Endodermal cell (in vitro differentiated cells): ENCODE measurements at regions not wholly inside any gene's neighbourhood (a gene's known extent, or its start where the extent isn't known, plus 50 kb on each side); places are given as distances from the start of the nearest gene placed in this dataset.

Experiments used
- DNase-seq: peaks from one replicate; pipeline ENCODE4 v3.0.0-alpha.2; 2017
- H3K27ac ChIP-seq: 2 replicates; pipeline ENCODE4 v1.5.1; 2013; ENCODE audit warnings: mild to moderate bottlenecking, low read depth, low read length, moderate library complexity
- H3K27me3 ChIP-seq: 2 replicates; pipeline ENCODE4 v1.6.1; 2013; ENCODE audit warnings: mild to moderate bottlenecking, low read length, moderate library complexity; ENCODE audit not compliant: insufficient read depth, control insufficient read depth, poor library complexity, severe bottlenecking
- H3K36me3 ChIP-seq: 2 replicates; pipeline ENCODE4 v1.7.0; 2013; ENCODE audit warnings: mild to moderate bottlenecking, low read length, moderate library complexity; ENCODE audit not compliant: control insufficient read depth, insufficient read depth
- H3K4me1 ChIP-seq: one replicate; pipeline ENCODE4 v1.7.0; 2013; ENCODE audit warnings: low read length; ENCODE audit not compliant: control insufficient read depth, insufficient read depth
- H3K4me3 ChIP-seq: 2 replicates; pipeline ENCODE4 v1.5.1; 2013; ENCODE audit warnings: mild to moderate bottlenecking, low read length, moderate library complexity
- H3K9ac ChIP-seq: 2 replicates; pipeline ENCODE4 v1.6.1; 2013; ENCODE audit warnings: mild to moderate bottlenecking, low read length, moderate library complexity; ENCODE audit not compliant: poor library complexity, severe bottlenecking; ENCODE audit errors: extremely low read depth
- H3K9me3 ChIP-seq: 2 replicates; pipeline ENCODE4 v1.6.1; 2013; ENCODE audit warnings: mild to moderate bottlenecking, low read length, moderate library complexity; ENCODE audit not compliant: control insufficient read depth
- H3K27ac Mint-ChIP-seq: 2 replicates; pipeline ENCODE4 v1.8.0; 2020; ENCODE audit warnings: mixed read lengths
- H3K27me3 Mint-ChIP-seq: 2 replicates; pipeline ENCODE4 v1.8.0; 2021; ENCODE audit warnings: mild to moderate bottlenecking, mixed read lengths; ENCODE audit not compliant: insufficient read depth
- H3K36me3 Mint-ChIP-seq: 2 replicates; pipeline ENCODE4 v1.8.0; 2020; ENCODE audit warnings: low read depth, mixed read lengths
- H3K4me1 Mint-ChIP-seq: 2 replicates; pipeline ENCODE4 v1.8.0; 2020; ENCODE audit warnings: mixed read lengths
- H3K4me3 Mint-ChIP-seq: 2 replicates; pipeline ENCODE4 v1.8.0; 2020; ENCODE audit warnings: mild to moderate bottlenecking, moderate library complexity, mixed read lengths
- H3K9me3 Mint-ChIP-seq: 2 replicates; pipeline ENCODE4 v1.8.0; 2020; ENCODE audit warnings: mild to moderate bottlenecking, mixed read lengths
- WGBS, 2 experiments: methylation state at CpG; one replicate each; pipeline versions ENCODE4 v1.1.5 to v1.1.7; 2013; ENCODE audit warnings: missing lambda C conversion rate in 2 of 2, mixed read lengths in 1 of 2; ENCODE audit not compliant: insufficient coverage in 1 of 2, insufficient read length in 1 of 2; 5-methylcytosine and 5-hydroxymethylcytosine counted together
- TF ChIP-seq, protein P1 (sequence below): fragments of 200-600 bp; sonication (generic); conservative IDR thresholded peaks from 2 replicates; pipeline ENCODE4 v1.5.0; 2021; ENCODE audit warnings: antibody characterized with exemption, mild to moderate bottlenecking

- no peaks in the 10 kb centered on the region for H3K9me3 Mint-ChIP-seq
- peak overlapping the region; percentile 52 for H3K27ac Mint-ChIP-seq
- no peak overlapping the region for H3K4me3 Mint-ChIP-seq
- H3K4me1 Mint-ChIP-seq: peaks cover 30% of the 10 kb centered on the region
- no peak for DNase-seq
- TF ChIP-seq, protein P1, sequence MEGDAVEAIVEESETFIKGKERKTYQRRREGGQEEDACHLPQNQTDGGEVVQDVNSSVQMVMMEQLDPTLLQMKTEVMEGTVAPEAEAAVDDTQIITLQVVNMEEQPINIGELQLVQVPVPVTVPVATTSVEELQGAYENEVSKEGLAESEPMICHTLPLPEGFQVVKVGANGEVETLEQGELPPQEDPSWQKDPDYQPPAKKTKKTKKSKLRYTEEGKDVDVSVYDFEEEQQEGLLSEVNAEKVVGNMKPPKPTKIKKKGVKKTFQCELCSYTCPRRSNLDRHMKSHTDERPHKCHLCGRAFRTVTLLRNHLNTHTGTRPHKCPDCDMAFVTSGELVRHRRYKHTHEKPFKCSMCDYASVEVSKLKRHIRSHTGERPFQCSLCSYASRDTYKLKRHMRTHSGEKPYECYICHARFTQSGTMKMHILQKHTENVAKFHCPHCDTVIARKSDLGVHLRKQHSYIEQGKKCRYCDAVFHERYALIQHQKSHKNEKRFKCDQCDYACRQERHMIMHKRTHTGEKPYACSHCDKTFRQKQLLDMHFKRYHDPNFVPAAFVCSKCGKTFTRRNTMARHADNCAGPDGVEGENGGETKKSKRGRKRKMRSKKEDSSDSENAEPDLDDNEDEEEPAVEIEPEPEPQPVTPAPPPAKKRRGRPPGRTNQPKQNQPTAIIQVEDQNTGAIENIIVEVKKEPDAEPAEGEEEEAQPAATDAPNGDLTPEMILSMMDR: no peak
- no peak overlapping the region for H3K9ac ChIP-seq
- WGBS, 2 experiments: 80 to 86% methylated on average over 3 to 7 of the region's 7 CpGs
- no peaks in the 10 kb centered on the region for H3K9me3 ChIP-seq
- no peak overlapping the region for H3K4me3 ChIP-seq
- H3K36me3 Mint-ChIP-seq: no peaks in the 10 kb centered on the region
- H3K27me3 Mint-ChIP-seq: no peaks in the 10 kb centered on the region
- no peaks in the 10 kb centered on the region for H3K36me3 ChIP-seq
- no peak overlapping the region for H3K27ac ChIP-seq
- peaks cover 27% of the 10 kb centered on the region for H3K4me1 ChIP-seq
- H3K27me3 ChIP-seq: no peaks in the 10 kb centered on the region
These were observed 314.8 kb downstream of the TSN start for GRCh38 chr2:122070241-122070731.

GRCh38 chr2:122072666-122073065 lies 317.2 kb downstream of the TSN start:
- TF ChIP-seq, protein P1: no peak
- Histone ChIP-seq H3K27ac (no peak overlapping the region), H3K27me3 (no peaks in the 10 kb centered on the region), H3K9ac (peak overlapping the region; percentile 26), H3K4me1 (peaks cover 27% of the 10 kb centered on the region), H3K36me3 (no peaks in the 10 kb centered on the region), H3K9me3 (no peaks in the 10 kb centered on the region), H3K4me3 (no peak overlapping the region)
- Mint-ChIP-seq H3K9me3 (no peaks in the 10 kb centered on the region), H3K4me3 (peak overlapping the region; percentile 16), H3K27ac (peak overlapping the region; percentile 88), H3K4me1 (peaks cover 33% of the 10 kb centered on the region), H3K36me3 (no peaks in the 10 kb centered on the region), H3K27me3 (no peaks in the 10 kb centered on the region)
- DNase-seq: peak; percentile 52
- WGBS, 2 experiments: 73 to 79% methylated on average over 2 to 4 of the region's 4 CpGs

GRCh38 chr2:122074201-122074600 lies 318.8 kb downstream of the TSN start:
- no peak overlapping the region for H3K27ac ChIP-seq
- H3K27me3 ChIP-seq: no peaks in the 10 kb centered on the region
- no peaks in the 10 kb centered on the region for H3K36me3 ChIP-seq
- no peak overlapping the region for H3K9ac ChIP-seq
- no peaks in the 10 kb centered on the region for H3K27me3 Mint-ChIP-seq
- no peaks in the 10 kb centered on the region for H3K36me3 Mint-ChIP-seq
- H3K4me1 ChIP-seq: peaks cover 27% of the 10 kb centered on the region
- no peaks in the 10 kb centered on the region for H3K9me3 ChIP-seq
- H3K4me1 Mint-ChIP-seq: peaks cover 33% of the 10 kb centered on the region
- no peaks in the 10 kb centered on the region for H3K9me3 Mint-ChIP-seq
- H3K27ac Mint-ChIP-seq: no peak overlapping the region
- 84 to 100% methylated on average over 2 to 4 of the region's 4 CpGs for WGBS, 2 experiments
- no peak overlapping the region for H3K4me3 Mint-ChIP-seq
- TF ChIP-seq, protein P1: no peak
- no peak overlapping the region for H3K4me3 ChIP-seq
- no peak for DNase-seq
